ENCODE measurements at regions not wholly inside any gene's neighbourhood (a gene's known extent, or its start where the extent isn't known, plus 50 kb on each side); places are given as distances from the start of the nearest gene placed in this dataset.

DNA sequence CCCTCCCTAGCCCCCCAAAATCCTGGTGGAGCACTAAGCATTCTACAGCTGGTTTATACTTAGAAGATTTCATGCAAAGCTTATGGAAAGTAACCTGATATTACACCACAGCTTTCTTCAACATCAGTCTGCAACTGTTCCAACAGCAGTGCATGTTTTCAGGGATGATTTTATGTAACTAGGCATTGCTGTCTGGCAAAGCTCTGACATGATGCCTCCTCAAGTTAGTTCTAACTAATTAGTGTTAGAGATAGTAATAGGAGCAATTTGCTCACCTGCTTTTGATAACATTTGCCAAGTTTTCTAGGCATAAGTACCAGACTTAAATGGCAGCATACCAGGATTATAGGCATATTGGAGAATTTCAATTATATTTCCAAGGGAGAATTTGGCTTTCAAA lies 330.3 kb upstream of the SGO1 start:
- no peak overlapping the region for H3K4me3 ChIP-seq (replicated peaks in 1 of 2; ENCODE audit: low read depth in 1 of 2, low read length in 2 of 2)
- no peak for TF ChIP-seq ZFX (IDR thresholded peaks at IDR 0.05)
- TF ChIP-seq EZH2phosphoT487 (IDR thresholded peaks at IDR 0.05; ENCODE audit: borderline replicate concordance) = no peak
- no peak for TF ChIP-seq SP1 (IDR thresholded peaks at IDR 0.05; ENCODE audit: low read depth)
- TF ChIP-seq ELF1 (IDR thresholded peaks at IDR 0.05; ENCODE audit: borderline replicate concordance, low read depth) = no peak
- TF ChIP-seq FOSL1 (IDR thresholded peaks at IDR 0.05; ENCODE audit: low read depth) = no peak
- TF ChIP-seq EGR1 (IDR thresholded peaks at IDR 0.05; ENCODE audit: low read depth) = no peak
- TF ChIP-seq EZH2 (IDR thresholded peaks at IDR 0.05) = no peak
- TF ChIP-seq POLR2A (IDR thresholded peaks at IDR 0.05; ENCODE audit: borderline replicate concordance, extremely low read depth, insufficient read depth, insufficient read length) = no peak
- no peak for TF ChIP-seq ZNF274 (IDR thresholded peaks at IDR 0.05; ENCODE audit: low read depth, low read length)
- TF ChIP-seq CBX3 (IDR thresholded peaks at IDR 0.05; ENCODE audit: low read depth) = no peak
- TF ChIP-seq TCF7L2 (IDR thresholded peaks at IDR 0.05; ENCODE audit: borderline replicate concordance, extremely low read depth, insufficient read depth, insufficient read length) = no peak
- TF ChIP-seq SIN3A (IDR thresholded peaks at IDR 0.05; ENCODE audit: low read depth) = no peak
- TF ChIP-seq REST (IDR thresholded peaks at IDR 0.05; ENCODE audit: low read depth) = no peak
- no peak for TF ChIP-seq JUND (IDR thresholded peaks at IDR 0.05)
- TF ChIP-seq CEBPB (IDR thresholded peaks at IDR 0.05; ENCODE audit: low read depth) = no peak
- TF ChIP-seq, protein P1, sequence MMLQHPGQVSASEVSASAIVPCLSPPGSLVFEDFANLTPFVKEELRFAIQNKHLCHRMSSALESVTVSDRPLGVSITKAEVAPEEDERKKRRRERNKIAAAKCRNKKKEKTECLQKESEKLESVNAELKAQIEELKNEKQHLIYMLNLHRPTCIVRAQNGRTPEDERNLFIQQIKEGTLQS (IDR thresholded peaks at IDR 0.05) = no peak
- TF ChIP-seq YY1 (IDR thresholded peaks at IDR 0.05; ENCODE audit: extremely low read depth, insufficient replicate concordance, low read depth, low read length) = no peak
- TF ChIP-seq RAD21 (IDR thresholded peaks at IDR 0.05; ENCODE audit: low read depth) = no peak
- TF ChIP-seq SRF (IDR thresholded peaks at IDR 0.05; ENCODE audit: low read depth) = no peak
- TF ChIP-seq POLR2AphosphoS5 (IDR thresholded peaks at IDR 0.05; ENCODE audit: low read depth, low read length) = no peak
- no peak overlapping the region for H3K9ac ChIP-seq (ENCODE audit: low read length)
- no peaks in the 10 kb centered on the region; a peak in 2 of 4 replicates for H3K9me3 ChIP-seq (ENCODE audit: control insufficient read depth in 1 of 2, insufficient read depth in 1 of 2, low read depth in 1 of 2, low read length in 2 of 2)
- no peaks in the 10 kb centered on the region for H3K79me2 ChIP-seq (ENCODE audit: insufficient read depth, low read length)
- no peaks in the 10 kb centered on the region for H3K27me3 ChIP-seq (ENCODE audit: insufficient read depth, low read length)
- no peaks in the 10 kb centered on the region for H3K4me1 ChIP-seq (ENCODE audit: control insufficient read depth in 1 of 2, insufficient read depth in 2 of 2, low read length in 2 of 2)
- no peaks in the 10 kb centered on the region for H3K9me2 ChIP-seq (ENCODE audit: insufficient read depth)
- H2AFZ ChIP-seq (ENCODE audit: low read depth, low read length, poor library complexity, severe bottlenecking) = no peak overlapping the region
- intact Hi-C loops (cut with micrococcal nuclease) = no loop called here
- no peak for ATAC-seq
- ChIA-PET CTCF (no interaction called here), RAD21 (ENCODE audit: low non-redundant PET in 1 of 2, low total read pairs in 2 of 2, uncharacterized antibody in 2 of 2, unreplicated experiment in 2 of 2) (no interaction called here), POLR2A (no interaction called here)
- H4K20me1 ChIP-seq (ENCODE audit: insufficient read depth) = no peaks in the 10 kb centered on the region
- no TSS peak for BruUV-seq (replicated peaks)
- H3K27ac ChIP-seq (ENCODE audit: low read depth, low read length) = no peak overlapping the region
- H3K4me2 ChIP-seq (ENCODE audit: low read length) = no peak overlapping the region
- no peaks in the 10 kb centered on the region for H3K36me3 ChIP-seq (ENCODE audit: control insufficient read depth in 1 of 2, insufficient read depth in 2 of 2, low read length in 2 of 2)
- DNase-seq (ENCODE audit: low read depth, low spot score) = no peak

All from HCT116 (cell line).